ENCODE measurements at regions not wholly inside any gene's neighbourhood (a gene's known extent, or its start where the extent isn't known, plus 50 kb on each side); places are given as distances from the start of the nearest gene placed in this dataset.

- Mint-ChIP-seq H3K36me3 (ENCODE audit: insufficient read depth in 1 of 3, low read depth in 3 of 3) (no peaks in the 10 kb centered on the region), H3K4me3 (no peak overlapping the region), H3K27ac (no peak overlapping the region), H3K9me3 (no peaks in the 10 kb centered on the region), H3K4me1 (peaks cover 7 to 11% of the 10 kb centered on the region in 2 experiments), H3K27me3 (ENCODE audit: low read depth) (no peaks in the 10 kb centered on the region)
- no peak overlapping the region for H2BK120ac ChIP-seq (ENCODE audit: low read depth, low read length, poor library complexity, severe bottlenecking)
- no peaks in the 10 kb centered on the region for H3K27me3 ChIP-seq (ENCODE audit: insufficient read depth, low read length)
- no peak overlapping the region for H2BK20ac ChIP-seq (ENCODE audit: low read depth, low read length, poor library complexity, severe bottlenecking)
- H3T11ph ChIP-seq (ENCODE audit: low read length), result no peak overlapping the region
- no peak overlapping the region for H3K27ac ChIP-seq (ENCODE audit: insufficient read length, low read depth, low read length)
- no peak for TF ChIP-seq CTCF (conservative IDR thresholded peaks at IDR 0.05)
- H3K23me2 ChIP-seq (ENCODE audit: insufficient read length, low read depth, low read length, poor library complexity, severe bottlenecking), result no peaks in the 10 kb centered on the region
- H4K8ac ChIP-seq (replicated peaks; ENCODE audit: insufficient read length, low read depth, low read length), result no peak overlapping the region
- no peak overlapping the region for H2AFZ ChIP-seq (ENCODE audit: low read length)
- no peak overlapping the region for H3K18ac ChIP-seq (ENCODE audit: insufficient read length, low read depth, low read length)
- H2BK15ac ChIP-seq (ENCODE audit: low read depth, low read length), result no peak overlapping the region
- H3K9ac ChIP-seq (ENCODE audit: extremely low read depth, insufficient read length, low read length), result no peak overlapping the region
- no peak overlapping the region for H3K4ac ChIP-seq (ENCODE audit: low read depth, low read length)
- no peak overlapping the region for H3K56ac ChIP-seq (ENCODE audit: insufficient read length, low read depth, low read length)
- H3K9me3 ChIP-seq (ENCODE audit: control insufficient read depth, low read depth, low read length), result no peaks in the 10 kb centered on the region
- no peaks in the 10 kb centered on the region for H3K4me1 ChIP-seq (ENCODE audit: insufficient read depth, low read length)
- H2BK12ac ChIP-seq (ENCODE audit: insufficient read length, low read depth, low read length), result no peak overlapping the region
- H3K79me2 ChIP-seq (ENCODE audit: insufficient read depth, low read length), result no peaks in the 10 kb centered on the region
- DNase-seq, result no peak
- no peak overlapping the region for H2AK5ac ChIP-seq (ENCODE audit: insufficient read length, low read length)
- no peak overlapping the region for H4K91ac ChIP-seq (ENCODE audit: insufficient read length, low read depth, low read length)
- no peak overlapping the region for H2BK5ac ChIP-seq (ENCODE audit: insufficient read length, low read length)
- no peak overlapping the region for H4K5ac ChIP-seq (ENCODE audit: insufficient read length, low read depth, low read length)
- H3K23ac ChIP-seq (ENCODE audit: insufficient read length, low read depth, low read length), result no peak overlapping the region
- no peaks in the 10 kb centered on the region for H3K79me1 ChIP-seq (ENCODE audit: insufficient read depth, low read depth, low read length, poor library complexity, severe bottlenecking)
- H4K20me1 ChIP-seq (ENCODE audit: control insufficient read depth, insufficient read depth, insufficient read length), result no peaks in the 10 kb centered on the region
- WGBS (ENCODE audit: extremely low coverage, insufficient read length, low lambda C conversion rate), result no CpG with 5 or more reads among the region's 8 CpGs
- no peak overlapping the region for H3K4me2 ChIP-seq (ENCODE audit: insufficient read depth, insufficient read length, low read length)
- no peak overlapping the region for H3K14ac ChIP-seq (ENCODE audit: insufficient read depth, low read length)
Measured at GRCh38 chr12:123032736-123033391, 52.4 kb downstream of the ARL6IP4 start.
